ENCODE measurements at regions not wholly inside any gene's neighbourhood (a gene's known extent, or its start where the extent isn't known, plus 50 kb on each side); places are given as distances from the start of the nearest gene placed in this dataset.

DNA sequence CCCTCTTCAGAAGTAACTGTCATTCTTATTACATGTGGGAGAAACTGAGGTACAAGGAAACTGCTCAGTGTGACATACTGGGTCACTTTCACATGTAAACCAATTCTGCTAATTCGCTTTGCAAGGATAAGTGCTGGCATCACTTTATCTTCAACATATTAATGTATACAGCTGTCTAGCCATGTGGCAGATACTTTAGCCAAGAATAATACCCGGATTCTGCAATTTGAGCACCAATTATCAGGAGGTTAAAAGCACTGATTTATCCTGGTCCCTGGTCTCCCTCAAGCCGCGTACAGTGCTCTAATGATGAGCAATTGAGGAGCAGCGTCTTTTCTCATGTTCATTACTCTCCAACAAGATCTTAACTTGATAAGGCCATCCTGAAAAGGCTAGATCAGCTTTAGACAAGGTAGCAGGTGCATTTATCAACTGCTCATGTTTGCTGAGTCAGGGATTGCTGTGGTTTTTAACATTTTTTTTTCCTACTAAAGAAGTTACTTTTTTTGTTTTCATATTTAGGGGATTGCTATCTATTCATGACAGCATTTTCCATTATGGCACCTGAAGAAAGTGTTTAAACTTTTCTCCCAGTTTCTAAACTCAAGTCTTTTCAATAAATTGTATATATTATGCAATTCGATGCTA lies 1066.3 kb upstream of the MAP3K7 start:
- TF ChIP-seq TAF1 (conservative IDR thresholded peaks at IDR 0.05) (no peak), RAD21 (IDR thresholded peaks at IDR 0.05) (no peak), FOXA2 (IDR thresholded peaks at IDR 0.05) (no peak), FOXA1 (IDR thresholded peaks at IDR 0.05) (no peak), EGR1 (IDR thresholded peaks at IDR 0.05; ENCODE audit: low read depth in 2 of 2) (no peak), YY1 (IDR thresholded peaks at IDR 0.05) (no peak), SP1 (IDR thresholded peaks at IDR 0.05) (no peak), NR2F2 (IDR thresholded peaks at IDR 0.05) (no peak), JUND (IDR thresholded peaks at IDR 0.05) (no peak)
- TF ChIP-seq, protein P1, sequence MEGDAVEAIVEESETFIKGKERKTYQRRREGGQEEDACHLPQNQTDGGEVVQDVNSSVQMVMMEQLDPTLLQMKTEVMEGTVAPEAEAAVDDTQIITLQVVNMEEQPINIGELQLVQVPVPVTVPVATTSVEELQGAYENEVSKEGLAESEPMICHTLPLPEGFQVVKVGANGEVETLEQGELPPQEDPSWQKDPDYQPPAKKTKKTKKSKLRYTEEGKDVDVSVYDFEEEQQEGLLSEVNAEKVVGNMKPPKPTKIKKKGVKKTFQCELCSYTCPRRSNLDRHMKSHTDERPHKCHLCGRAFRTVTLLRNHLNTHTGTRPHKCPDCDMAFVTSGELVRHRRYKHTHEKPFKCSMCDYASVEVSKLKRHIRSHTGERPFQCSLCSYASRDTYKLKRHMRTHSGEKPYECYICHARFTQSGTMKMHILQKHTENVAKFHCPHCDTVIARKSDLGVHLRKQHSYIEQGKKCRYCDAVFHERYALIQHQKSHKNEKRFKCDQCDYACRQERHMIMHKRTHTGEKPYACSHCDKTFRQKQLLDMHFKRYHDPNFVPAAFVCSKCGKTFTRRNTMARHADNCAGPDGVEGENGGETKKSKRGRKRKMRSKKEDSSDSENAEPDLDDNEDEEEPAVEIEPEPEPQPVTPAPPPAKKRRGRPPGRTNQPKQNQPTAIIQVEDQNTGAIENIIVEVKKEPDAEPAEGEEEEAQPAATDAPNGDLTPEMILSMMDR (IDR thresholded peaks at IDR 0.05; ENCODE audit: low read depth, low read length, missing input control): no peak
- TF ChIP-seq, protein P2, sequence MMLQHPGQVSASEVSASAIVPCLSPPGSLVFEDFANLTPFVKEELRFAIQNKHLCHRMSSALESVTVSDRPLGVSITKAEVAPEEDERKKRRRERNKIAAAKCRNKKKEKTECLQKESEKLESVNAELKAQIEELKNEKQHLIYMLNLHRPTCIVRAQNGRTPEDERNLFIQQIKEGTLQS (IDR thresholded peaks at IDR 0.05): no peak
- TF ChIP-seq, protein P3, sequence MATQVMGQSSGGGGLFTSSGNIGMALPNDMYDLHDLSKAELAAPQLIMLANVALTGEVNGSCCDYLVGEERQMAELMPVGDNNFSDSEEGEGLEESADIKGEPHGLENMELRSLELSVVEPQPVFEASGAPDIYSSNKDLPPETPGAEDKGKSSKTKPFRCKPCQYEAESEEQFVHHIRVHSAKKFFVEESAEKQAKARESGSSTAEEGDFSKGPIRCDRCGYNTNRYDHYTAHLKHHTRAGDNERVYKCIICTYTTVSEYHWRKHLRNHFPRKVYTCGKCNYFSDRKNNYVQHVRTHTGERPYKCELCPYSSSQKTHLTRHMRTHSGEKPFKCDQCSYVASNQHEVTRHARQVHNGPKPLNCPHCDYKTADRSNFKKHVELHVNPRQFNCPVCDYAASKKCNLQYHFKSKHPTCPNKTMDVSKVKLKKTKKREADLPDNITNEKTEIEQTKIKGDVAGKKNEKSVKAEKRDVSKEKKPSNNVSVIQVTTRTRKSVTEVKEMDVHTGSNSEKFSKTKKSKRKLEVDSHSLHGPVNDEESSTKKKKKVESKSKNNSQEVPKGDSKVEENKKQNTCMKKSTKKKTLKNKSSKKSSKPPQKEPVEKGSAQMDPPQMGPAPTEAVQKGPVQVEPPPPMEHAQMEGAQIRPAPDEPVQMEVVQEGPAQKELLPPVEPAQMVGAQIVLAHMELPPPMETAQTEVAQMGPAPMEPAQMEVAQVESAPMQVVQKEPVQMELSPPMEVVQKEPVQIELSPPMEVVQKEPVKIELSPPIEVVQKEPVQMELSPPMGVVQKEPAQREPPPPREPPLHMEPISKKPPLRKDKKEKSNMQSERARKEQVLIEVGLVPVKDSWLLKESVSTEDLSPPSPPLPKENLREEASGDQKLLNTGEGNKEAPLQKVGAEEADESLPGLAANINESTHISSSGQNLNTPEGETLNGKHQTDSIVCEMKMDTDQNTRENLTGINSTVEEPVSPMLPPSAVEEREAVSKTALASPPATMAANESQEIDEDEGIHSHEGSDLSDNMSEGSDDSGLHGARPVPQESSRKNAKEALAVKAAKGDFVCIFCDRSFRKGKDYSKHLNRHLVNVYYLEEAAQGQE (IDR thresholded peaks at IDR 0.05): no peak
- TF ChIP-seq, protein P4, sequence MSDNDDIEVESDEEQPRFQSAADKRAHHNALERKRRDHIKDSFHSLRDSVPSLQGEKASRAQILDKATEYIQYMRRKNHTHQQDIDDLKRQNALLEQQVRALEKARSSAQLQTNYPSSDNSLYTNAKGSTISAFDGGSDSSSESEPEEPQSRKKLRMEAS (IDR thresholded peaks at IDR 0.05): no peak

Measured in liver (tissue), 3 donors.